Muscle layer of duodenum (tissue), 2 donors: ENCODE measurements at regions not wholly inside any gene's neighbourhood (a gene's known extent, or its start where the extent isn't known, plus 50 kb on each side); places are given as distances from the start of the nearest gene placed in this dataset.

Experiments
- H3K27ac ChIP-seq: one replicate; pipeline ENCODE4 v1.7.0; 2013; ENCODE audit warnings: mild to moderate bottlenecking, low read length
- H3K27me3 ChIP-seq: one replicate; pipeline ENCODE4 v1.7.0; 2013; ENCODE audit warnings: low read depth, mild to moderate bottlenecking, control low read depth, low read length
- H3K36me3 ChIP-seq, 2 donors: one replicate each; pipeline ENCODE4 v1.7.0; 2013; ENCODE audit warnings: low read length in 2 of 2, control low read depth in 1 of 2, mild to moderate bottlenecking in 1 of 2; ENCODE audit not compliant: insufficient read depth in 2 of 2, control insufficient read depth in 1 of 2
- H3K4me1 ChIP-seq, 2 donors: one replicate each; pipeline ENCODE4 v1.7.0; 2013; ENCODE audit warnings: low read length in 2 of 2, mild to moderate bottlenecking in 2 of 2, control low read depth in 1 of 2, moderate library complexity in 1 of 2; ENCODE audit not compliant: insufficient read depth in 2 of 2, control insufficient read depth in 1 of 2
- H3K4me3 ChIP-seq, 2 donors: one replicate each; pipeline ENCODE4 v1.7.0; 2013; ENCODE audit warnings: low read length in 2 of 2, low read depth in 1 of 2, mild to moderate bottlenecking in 1 of 2
- H3K9me3 ChIP-seq, 2 donors: one replicate each; pipeline ENCODE4 v1.7.0; 2013; ENCODE audit warnings: low read length in 2 of 2, control low read depth in 1 of 2, mild to moderate bottlenecking in 1 of 2; ENCODE audit not compliant: control insufficient read depth in 1 of 2
- donor health status: healthy.

- H3K4me1 ChIP-seq, result no peaks in the 10 kb centered on the region
- no peaks in the 10 kb centered on the region for H3K9me3 ChIP-seq
- no peak overlapping the region for H3K4me3 ChIP-seq
- H3K27ac ChIP-seq, result no peak overlapping the region
- no peaks in the 10 kb centered on the region for H3K36me3 ChIP-seq
- no peaks in the 10 kb centered on the region for H3K27me3 ChIP-seq
Observed at GRCh38 chr10:76732306-76732705, 905.3 kb downstream of the KCNMA1 start.

GRCh38 chr10:76729841-76730487 is 907.6 kb downstream of the KCNMA1 start:
- no peaks in the 10 kb centered on the region for H3K9me3 ChIP-seq
- H3K4me3 ChIP-seq, result no peak overlapping the region
- no peaks in the 10 kb centered on the region for H3K4me1 ChIP-seq
- no peak overlapping the region for H3K27ac ChIP-seq
- no peaks in the 10 kb centered on the region for H3K27me3 ChIP-seq
- no peaks in the 10 kb centered on the region for H3K36me3 ChIP-seq

- Histone ChIP-seq H3K36me3 (no peaks in the 10 kb centered on the region), H3K27ac (no peak overlapping the region), H3K4me3 (no peak overlapping the region), H3K4me1 (no peaks in the 10 kb centered on the region), H3K27me3 (no peaks in the 10 kb centered on the region), H3K9me3 (no peaks in the 10 kb centered on the region)
Observed at GRCh38 chr10:76729346-76729745, 908.3 kb downstream of the KCNMA1 start.

GRCh38 chr10:76727038-76727437 is 910.6 kb downstream of the KCNMA1 start:
- no peaks in the 10 kb centered on the region for H3K4me1 ChIP-seq
- H3K27me3 ChIP-seq, result no peaks in the 10 kb centered on the region
- H3K27ac ChIP-seq, result no peak overlapping the region
- no peaks in the 10 kb centered on the region for H3K9me3 ChIP-seq
- H3K4me3 ChIP-seq, result no peak overlapping the region
- no peaks in the 10 kb centered on the region for H3K36me3 ChIP-seq

GRCh38 chr10:76723844-76724243 is 913.8 kb downstream of the KCNMA1 start:
- Histone ChIP-seq H3K36me3 (no peaks in the 10 kb centered on the region), H3K9me3 (no peaks in the 10 kb centered on the region), H3K27me3 (no peaks in the 10 kb centered on the region), H3K4me1 (no peaks in the 10 kb centered on the region), H3K4me3 (no peak overlapping the region), H3K27ac (no peak overlapping the region)

GRCh38 chr10:76721891-76722505 is 915.6 kb downstream of the KCNMA1 start:
- no peaks in the 10 kb centered on the region for H3K36me3 ChIP-seq
- no peak overlapping the region for H3K27ac ChIP-seq
- no peak overlapping the region for H3K4me3 ChIP-seq
- no peaks in the 10 kb centered on the region for H3K27me3 ChIP-seq
- H3K4me1 ChIP-seq, result no peaks in the 10 kb centered on the region
- H3K9me3 ChIP-seq, result no peaks in the 10 kb centered on the region

- Histone ChIP-seq H3K4me3 (no peak overlapping the region), H3K9me3 (no peaks in the 10 kb centered on the region), H3K27me3 (no peaks in the 10 kb centered on the region), H3K36me3 (no peaks in the 10 kb centered on the region), H3K27ac (no peak overlapping the region), H3K4me1 (no peaks in the 10 kb centered on the region)
Observed at GRCh38 chr10:76719006-76719405, 918.6 kb downstream of the KCNMA1 start.

- Histone ChIP-seq H3K27me3 (no peaks in the 10 kb centered on the region), H3K27ac (no peak overlapping the region), H3K9me3 (no peaks in the 10 kb centered on the region), H3K4me1 (no peaks in the 10 kb centered on the region), H3K36me3 (no peaks in the 10 kb centered on the region), H3K4me3 (no peak overlapping the region)
Observed at GRCh38 chr10:76717141-76717540, 920.5 kb downstream of the KCNMA1 start.

- no peak overlapping the region for H3K4me3 ChIP-seq
Observed at GRCh38 chr10:76711222-76711997, 926.2 kb downstream of the KCNMA1 start.

GRCh38 chr10:76700241-76700640 is 937.4 kb downstream of the KCNMA1 start:
- H3K4me1 ChIP-seq, result no peaks in the 10 kb centered on the region
- H3K36me3 ChIP-seq, result no peaks in the 10 kb centered on the region
- H3K9me3 ChIP-seq, result peaks cover 0 to 4% of the 10 kb centered on the region in 2 donors
- no peak overlapping the region for H3K4me3 ChIP-seq
- no peak overlapping the region for H3K27ac ChIP-seq
- no peaks in the 10 kb centered on the region for H3K27me3 ChIP-seq

More at GRCh38 chr10:76711222-76711997, 926.2 kb downstream of the KCNMA1 start:
- Histone ChIP-seq H3K36me3 (no peaks in the 10 kb centered on the region), H3K27me3 (no peaks in the 10 kb centered on the region), H3K4me1 (no peaks in the 10 kb centered on the region), H3K27ac (no peak overlapping the region), H3K9me3 (peaks cover 0 to 2% of the 10 kb centered on the region in 2 donors)

- Histone ChIP-seq H3K27me3 (no peaks in the 10 kb centered on the region), H3K4me1 (no peaks in the 10 kb centered on the region)
Observed at GRCh38 chr10:76697923-76698322, 939.7 kb downstream of the KCNMA1 start.

More at GRCh38 chr10:76697923-76698322, 939.7 kb downstream of the KCNMA1 start:
- Histone ChIP-seq H3K36me3 (no peaks in the 10 kb centered on the region), H3K27ac (no peak overlapping the region), H3K4me3 (no peak overlapping the region), H3K9me3 (peaks cover 0 to 11% of the 10 kb centered on the region in 2 donors)
